Endothelial cell (in vitro differentiated cells): ENCODE measurements at regions not wholly inside any gene's neighbourhood (a gene's known extent, or its start where the extent isn't known, plus 50 kb on each side); places are given as distances from the start of the nearest gene placed in this dataset.

Experiments used
- DNase-seq: peaks from one replicate; pipeline ENCODE4 v3.0.0; 2021; ENCODE audit warnings: low spot score
- H3K27ac Mint-ChIP-seq: one replicate; pipeline ENCODE4 v1.8.0; 2021; ENCODE audit warnings: mixed read lengths, inconsistent platforms; ENCODE audit not compliant: unreplicated experiment
- H3K27me3 Mint-ChIP-seq: one replicate; pipeline ENCODE4 v1.8.0; 2021; ENCODE audit warnings: mild to moderate bottlenecking, moderate library complexity, mixed read lengths, inconsistent platforms; ENCODE audit not compliant: unreplicated experiment
- H3K36me3 Mint-ChIP-seq: one replicate; pipeline ENCODE4 v1.8.0; 2021; ENCODE audit warnings: mild to moderate bottlenecking, low read depth, mixed read lengths, inconsistent platforms; ENCODE audit not compliant: unreplicated experiment
- H3K4me1 Mint-ChIP-seq: one replicate; pipeline ENCODE4 v1.8.0; 2021; ENCODE audit warnings: mild to moderate bottlenecking, mixed read lengths, inconsistent platforms; ENCODE audit not compliant: unreplicated experiment
- H3K4me3 Mint-ChIP-seq: one replicate; pipeline ENCODE4 v1.8.0; 2021; ENCODE audit warnings: mild to moderate bottlenecking, mixed read lengths, inconsistent platforms; ENCODE audit not compliant: unreplicated experiment
- H3K9me3 Mint-ChIP-seq: one replicate; pipeline ENCODE4 v1.8.0; 2021; ENCODE audit warnings: mixed read lengths, inconsistent platforms; ENCODE audit not compliant: unreplicated experiment
- TF ChIP-seq, protein P1 (sequence below): fragments of 200-600 bp; sonication (generic); IDR thresholded peaks from one replicate; pipeline ENCODE4 v1.5.0; 2021; ENCODE audit warnings: antibody characterized with exemption; ENCODE audit not compliant: unreplicated experiment

DNA sequence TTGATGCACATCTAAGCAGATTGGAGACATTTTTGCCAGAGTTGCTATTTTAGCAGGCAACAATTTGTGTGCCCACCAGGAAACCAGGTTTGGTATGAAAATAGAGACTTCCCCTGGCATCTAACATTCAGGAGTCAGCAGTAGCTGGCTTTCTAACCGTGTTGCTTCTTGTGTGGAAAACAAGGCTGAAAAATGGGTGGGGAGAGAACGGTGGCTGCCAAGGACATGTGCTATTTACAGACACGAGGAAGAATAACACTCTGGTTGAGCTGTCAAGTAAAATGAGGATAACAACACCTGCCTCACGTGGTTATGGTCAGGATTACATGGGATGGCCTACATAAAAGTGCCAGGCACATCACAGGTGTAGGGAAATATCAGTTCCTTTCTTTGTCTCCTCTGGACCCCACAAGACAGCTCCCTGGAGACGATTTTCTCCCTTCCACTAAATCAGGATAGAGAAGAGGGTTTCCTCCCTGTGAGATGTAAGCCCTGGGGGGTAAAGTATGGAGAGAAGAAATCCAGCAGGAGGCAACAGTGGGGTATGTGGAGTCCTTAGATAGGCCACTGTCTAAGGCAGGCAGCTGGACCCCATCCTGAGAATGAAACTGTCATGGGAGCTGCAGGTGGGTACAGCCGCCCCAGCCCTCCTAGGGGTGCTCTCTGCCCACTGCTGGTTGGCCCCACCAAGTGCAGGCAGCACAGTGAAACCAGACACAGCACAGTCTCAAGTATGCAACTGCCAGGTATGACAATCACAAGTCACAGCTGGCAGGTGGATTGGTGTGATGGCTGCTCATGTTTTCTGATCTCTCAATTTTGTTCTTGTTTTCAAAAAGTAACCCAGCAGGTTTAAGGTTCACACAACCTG is 80.3 kb downstream of the TENT5C start:
- Mint-ChIP-seq H3K9me3 (no peaks in the 10 kb centered on the region), H3K4me1 (no peaks in the 10 kb centered on the region), H3K27ac (no peak overlapping the region), H3K4me3 (no peak overlapping the region), H3K27me3 (peaks cover under 1% of the 10 kb centered on the region), H3K36me3 (no peaks in the 10 kb centered on the region)
- TF ChIP-seq, protein P1, sequence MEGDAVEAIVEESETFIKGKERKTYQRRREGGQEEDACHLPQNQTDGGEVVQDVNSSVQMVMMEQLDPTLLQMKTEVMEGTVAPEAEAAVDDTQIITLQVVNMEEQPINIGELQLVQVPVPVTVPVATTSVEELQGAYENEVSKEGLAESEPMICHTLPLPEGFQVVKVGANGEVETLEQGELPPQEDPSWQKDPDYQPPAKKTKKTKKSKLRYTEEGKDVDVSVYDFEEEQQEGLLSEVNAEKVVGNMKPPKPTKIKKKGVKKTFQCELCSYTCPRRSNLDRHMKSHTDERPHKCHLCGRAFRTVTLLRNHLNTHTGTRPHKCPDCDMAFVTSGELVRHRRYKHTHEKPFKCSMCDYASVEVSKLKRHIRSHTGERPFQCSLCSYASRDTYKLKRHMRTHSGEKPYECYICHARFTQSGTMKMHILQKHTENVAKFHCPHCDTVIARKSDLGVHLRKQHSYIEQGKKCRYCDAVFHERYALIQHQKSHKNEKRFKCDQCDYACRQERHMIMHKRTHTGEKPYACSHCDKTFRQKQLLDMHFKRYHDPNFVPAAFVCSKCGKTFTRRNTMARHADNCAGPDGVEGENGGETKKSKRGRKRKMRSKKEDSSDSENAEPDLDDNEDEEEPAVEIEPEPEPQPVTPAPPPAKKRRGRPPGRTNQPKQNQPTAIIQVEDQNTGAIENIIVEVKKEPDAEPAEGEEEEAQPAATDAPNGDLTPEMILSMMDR, result no peak
- DNase-seq, result no peak

DNA sequence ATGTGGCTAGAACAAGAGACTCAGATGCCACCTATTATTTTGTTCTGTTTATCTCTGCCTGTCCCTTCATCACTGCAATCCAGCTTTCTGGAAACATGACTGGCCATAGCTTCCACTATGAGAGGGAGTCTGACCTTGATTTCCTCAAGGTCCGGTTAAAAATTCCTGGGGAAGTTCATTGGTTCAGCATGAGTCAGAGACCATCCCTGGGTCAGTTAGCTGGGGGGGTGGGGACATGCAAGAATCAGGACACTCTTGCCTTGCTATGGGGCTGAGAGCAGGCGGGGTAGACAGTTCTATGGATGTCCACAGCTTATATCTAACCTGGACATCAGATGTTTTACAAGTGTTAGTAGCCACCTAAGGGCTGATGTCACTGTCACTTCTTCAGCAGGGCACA is 81.1 kb downstream of the TENT5C start:
- H3K36me3 Mint-ChIP-seq, result no peaks in the 10 kb centered on the region
- no peaks in the 10 kb centered on the region for H3K4me1 Mint-ChIP-seq
- no peak overlapping the region for H3K27ac Mint-ChIP-seq
- no peaks in the 10 kb centered on the region for H3K27me3 Mint-ChIP-seq
- H3K4me3 Mint-ChIP-seq, result no peak overlapping the region
- TF ChIP-seq, protein P1, result no peak
- H3K9me3 Mint-ChIP-seq, result no peaks in the 10 kb centered on the region
- DNase-seq, result no peak

DNA sequence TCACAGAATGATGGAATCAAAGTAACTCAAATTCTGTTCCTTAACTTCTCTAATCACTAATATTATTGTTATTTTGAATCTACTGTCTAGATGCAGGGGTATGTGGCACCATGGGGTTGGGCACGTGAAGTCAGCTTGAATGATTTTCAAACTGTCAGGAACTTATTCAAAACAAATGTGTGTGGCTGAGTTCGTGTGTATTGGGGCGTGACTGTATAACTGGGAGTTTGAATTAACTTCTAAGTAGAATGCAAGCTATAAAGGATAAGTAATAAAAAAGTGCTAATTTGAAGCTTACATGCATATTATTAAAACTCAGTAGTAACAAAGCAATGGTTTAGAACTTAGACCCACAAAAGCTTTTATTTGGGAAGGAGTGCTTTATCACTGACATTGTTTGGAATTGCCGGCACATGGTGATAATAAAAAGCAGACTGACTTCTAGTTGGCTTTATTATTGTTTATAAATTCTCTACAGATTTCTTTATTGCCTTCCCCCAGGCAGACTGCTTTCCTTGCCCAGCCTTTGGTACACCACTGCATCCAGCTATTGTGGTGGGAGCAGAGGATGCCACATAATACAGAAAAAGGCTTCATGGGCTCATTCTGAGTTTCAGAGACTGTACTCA is 84.3 kb downstream of the TENT5C start:
- no peaks in the 10 kb centered on the region for H3K36me3 Mint-ChIP-seq
- TF ChIP-seq, protein P1, result no peak
- no peaks in the 10 kb centered on the region for H3K4me1 Mint-ChIP-seq
- H3K27me3 Mint-ChIP-seq, result no peaks in the 10 kb centered on the region
- H3K27ac Mint-ChIP-seq, result no peak overlapping the region
- DNase-seq, result no peak
- no peaks in the 10 kb centered on the region for H3K9me3 Mint-ChIP-seq
- no peak overlapping the region for H3K4me3 Mint-ChIP-seq

DNA sequence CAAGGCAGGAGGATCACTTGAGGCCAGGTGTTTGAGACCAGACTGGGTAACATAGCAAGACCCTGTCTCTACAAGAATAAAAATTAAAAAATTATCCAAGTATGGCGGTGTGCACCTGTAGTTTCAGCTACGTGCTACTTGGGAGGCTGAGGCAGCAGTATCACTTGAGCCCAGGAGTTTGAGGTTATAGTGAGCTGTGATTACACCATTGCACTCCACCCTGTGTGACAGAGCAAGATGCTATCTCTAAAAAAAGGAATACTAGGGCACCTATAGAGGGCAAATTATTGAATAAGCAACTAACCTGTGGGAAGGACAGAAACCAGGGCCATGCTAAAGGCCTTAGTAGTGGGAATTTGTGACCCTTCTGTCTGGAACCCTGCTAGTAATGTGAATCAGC is 86.1 kb downstream of the TENT5C start:
- H3K4me3 Mint-ChIP-seq, result no peak overlapping the region

More for the DNA sequence above, 86.1 kb downstream of the TENT5C start:
- H3K4me1 Mint-ChIP-seq, result no peaks in the 10 kb centered on the region
- no peaks in the 10 kb centered on the region for H3K9me3 Mint-ChIP-seq
- H3K36me3 Mint-ChIP-seq, result no peaks in the 10 kb centered on the region
- TF ChIP-seq, protein P1, result no peak
- no peak for DNase-seq
- no peaks in the 10 kb centered on the region for H3K27me3 Mint-ChIP-seq
- no peak overlapping the region for H3K27ac Mint-ChIP-seq
